ENCODE measurements at regions not wholly inside any gene's neighbourhood (a gene's known extent, or its start where the extent isn't known, plus 50 kb on each side); places are given as distances from the start of the nearest gene placed in this dataset.

- TF ChIP-seq CTCF (IDR thresholded peaks at IDR 0.05) (no peak), POLR2A (IDR thresholded peaks at IDR 0.05) (no peak)
These were observed 92.2 kb upstream of the MPHOSPH6 start for GRCh38 chr16:82262244-82262643.
